ENCODE measurements at regions not wholly inside any gene's neighbourhood (a gene's known extent, or its start where the extent isn't known, plus 50 kb on each side); places are given as distances from the start of the nearest gene placed in this dataset.

DNA sequence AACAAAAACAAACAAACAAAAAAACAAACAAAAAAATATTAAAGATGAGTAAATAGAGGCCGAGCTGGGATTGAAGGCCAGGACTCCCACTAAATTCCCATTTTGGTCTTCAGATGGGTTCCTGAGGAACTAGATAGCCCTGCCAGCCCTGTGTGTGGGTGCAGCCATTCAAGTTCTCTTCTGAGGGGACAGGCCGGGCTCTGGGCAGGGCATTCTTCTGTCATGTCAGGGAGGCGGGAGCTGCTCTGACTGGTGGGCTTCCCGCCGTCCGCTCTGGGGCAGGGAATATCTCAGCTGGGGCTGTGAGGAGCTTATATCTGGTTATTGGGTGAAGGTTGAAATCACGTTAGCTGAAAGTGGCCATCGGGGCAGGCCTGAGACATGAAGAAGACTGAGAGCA, 127.3 kb upstream of the CXCR4 start:
- no peak for DNase-seq (ENCODE audit: low spot score in 2 of 2)
- H3K27me3 ChIP-seq: no peaks in the 10 kb centered on the region
- no peak overlapping the region for H3K4me3 ChIP-seq
- no peak overlapping the region for H3K27ac ChIP-seq
- H3K36me3 ChIP-seq: no peaks in the 10 kb centered on the region
- peaks cover 0 to under 1% of the 10 kb centered on the region in 2 donors for H3K4me1 ChIP-seq
- H3K9me3 ChIP-seq: no peaks in the 10 kb centered on the region
- intact Hi-C loops (cut with DNase I; ENCODE audit: low total_unique reads): no loop called here
- TF ChIP-seq CTCF (IDR thresholded peaks at IDR 0.05): no peak
- TF ChIP-seq POLR2A (IDR thresholded peaks at IDR 0.05): no peak
- no peak for TF ChIP-seq POLR2AphosphoS5 (IDR thresholded peaks at IDR 0.05)

- DNase-seq (ENCODE audit: low spot score in 2 of 2): no peak
- Histone ChIP-seq H3K9me3 (no peaks in the 10 kb centered on the region), H3K27me3 (no peaks in the 10 kb centered on the region), H3K4me3 (no peak overlapping the region), H3K27ac (no peak overlapping the region), H3K36me3 (no peaks in the 10 kb centered on the region), H3K4me1 (no peaks in the 10 kb centered on the region)
- TF ChIP-seq CTCF (IDR thresholded peaks at IDR 0.05) (no peak), POLR2AphosphoS5 (IDR thresholded peaks at IDR 0.05) (no peak), POLR2A (IDR thresholded peaks at IDR 0.05) (no peak)
- intact Hi-C loops (cut with DNase I; ENCODE audit: low total_unique reads): loop anchor here (1.0 kb wide), 1 partner anchor 16 kb away; no protein-coding TSS in a partner anchor
These were observed 126.6 kb upstream of the CXCR4 start for GRCh38 chr2:136244536-136244885.

- no peaks in the 10 kb centered on the region for H3K4me1 ChIP-seq
- TF ChIP-seq POLR2AphosphoS5 (IDR thresholded peaks at IDR 0.05): no peak
- no peak for TF ChIP-seq CTCF (IDR thresholded peaks at IDR 0.05)
- no peak for TF ChIP-seq POLR2A (IDR thresholded peaks at IDR 0.05)
- H3K9me3 ChIP-seq: no peaks in the 10 kb centered on the region
- H3K36me3 ChIP-seq: no peaks in the 10 kb centered on the region
- intact Hi-C loops (cut with DNase I; ENCODE audit: low total_unique reads): loop anchor here (1.0 kb wide), 1 partner anchor 16 kb away; no protein-coding TSS in a partner anchor
- H3K27me3 ChIP-seq: no peaks in the 10 kb centered on the region
- no peak overlapping the region for H3K4me3 ChIP-seq
- DNase-seq (ENCODE audit: low spot score in 2 of 2): peak in 1 of 2 donors; percentile 25
- H3K27ac ChIP-seq: no peak overlapping the region
These were observed 125.9 kb upstream of the CXCR4 start for GRCh38 chr2:136243638-136244535.

GRCh38 chr2:136242687-136243277, 124.8 kb upstream of the CXCR4 start:
- Histone ChIP-seq H3K4me3 (no peak overlapping the region), H3K9me3 (no peaks in the 10 kb centered on the region), H3K36me3 (no peaks in the 10 kb centered on the region), H3K27ac (no peak overlapping the region), H3K4me1 (no peaks in the 10 kb centered on the region), H3K27me3 (no peaks in the 10 kb centered on the region)
- DNase-seq (ENCODE audit: low spot score in 2 of 2): no peak
- TF ChIP-seq POLR2A (IDR thresholded peaks at IDR 0.05) (no peak), POLR2AphosphoS5 (IDR thresholded peaks at IDR 0.05) (no peak), CTCF (IDR thresholded peaks at IDR 0.05) (no peak)
- intact Hi-C loops (cut with DNase I; ENCODE audit: low total_unique reads): no loop called here

GRCh38 chr2:136242100-136242499, 124.2 kb upstream of the CXCR4 start:
- H3K9me3 ChIP-seq: no peaks in the 10 kb centered on the region
- intact Hi-C loops (cut with DNase I; ENCODE audit: low total_unique reads): no loop called here
- H3K4me3 ChIP-seq: no peak overlapping the region
- no peaks in the 10 kb centered on the region for H3K27me3 ChIP-seq
- no peaks in the 10 kb centered on the region for H3K4me1 ChIP-seq
- DNase-seq (ENCODE audit: low spot score in 2 of 2): no peak
- TF ChIP-seq CTCF (IDR thresholded peaks at IDR 0.05) (no peak), POLR2A (IDR thresholded peaks at IDR 0.05) (no peak), POLR2AphosphoS5 (IDR thresholded peaks at IDR 0.05) (no peak)
- H3K36me3 ChIP-seq: no peaks in the 10 kb centered on the region
- no peak overlapping the region for H3K27ac ChIP-seq

Measured in breast epithelium (tissue), 4 donors.